CD14-positive monocyte (primary cell): ENCODE measurements at regions not wholly inside any gene's neighbourhood (a gene's known extent, or its start where the extent isn't known, plus 50 kb on each side); places are given as distances from the start of the nearest gene placed in this dataset.
"Not testable (repeated sequence)": the region's sequence is repeated elsewhere in the genome, so short reads cannot be mapped to it uniquely, and the experiment has no call there.

ENCODE experiments used
- DNase-seq, 3 donors: peaks; one replicate each; pipeline ENCODE4 v3.0.0-alpha.2; 2011 to 2022
- H2AFZ ChIP-seq: 2 replicates; pipeline ENCODE4 v1.6.0; 2012; ENCODE audit warnings: mild to moderate bottlenecking, low read depth, low read length, inconsistent platforms; ENCODE audit not compliant: insufficient read depth, poor library complexity, severe bottlenecking
- H3K27ac ChIP-seq, 2 donors: 1 replicate in 1 of 2; 2 replicates in 1 of 2; pipeline ENCODE4 v1.5.1; 2012 to 2013; ENCODE audit warnings: low read length in 2 of 2, control low read depth in 1 of 2, inconsistent platforms in 1 of 2, low read depth in 1 of 2, mild to moderate bottlenecking in 1 of 2
- H3K27me3 ChIP-seq, 2 donors: one replicate each; pipeline versions ENCODE4 v1.6.0 to v1.6.1; 2011 to 2013; ENCODE audit warnings: low read length in 2 of 2; ENCODE audit not compliant: control insufficient read depth in 2 of 2, insufficient read depth in 2 of 2
- H3K36me3 ChIP-seq, 2 donors: replicated peaks in 1 of 2; 1 replicate in 1 of 2; 2 replicates in 1 of 2; pipeline versions ENCODE4 v1.5.1 to v1.6.1; 2012 to 2013; ENCODE audit warnings: low read length in 2 of 2, control low read depth in 1 of 2, inconsistent platforms in 1 of 2, mild to moderate bottlenecking in 1 of 2; ENCODE audit not compliant: insufficient read depth in 2 of 2, control insufficient read depth in 1 of 2
- H3K4me1 ChIP-seq, 2 donors: 1 replicate in 1 of 2; 2 replicates in 1 of 2; pipeline versions ENCODE4 v1.5.1 to v1.6.1; 2012 to 2013; ENCODE audit warnings: low read length in 2 of 2, control low read depth in 1 of 2, inconsistent platforms in 1 of 2, mild to moderate bottlenecking in 1 of 2, moderate library complexity in 1 of 2; ENCODE audit not compliant: insufficient read depth in 2 of 2, control insufficient read depth in 1 of 2
- H3K4me2 ChIP-seq: replicated peaks from 2 replicates; pipeline ENCODE3; 2012; ENCODE audit warnings: low read length, moderate library complexity, mild to moderate bottlenecking; ENCODE audit not compliant: poor library complexity, severe bottlenecking; ENCODE audit errors: extremely low read depth
- H3K4me3 ChIP-seq, 3 experiments: fragments of 200-600 bp in 1 of 3; sonication (generic) in 1 of 3; replicated peaks in 1 of 3; 1 replicate in 2 of 3; 2 replicates in 1 of 3; pipeline ENCODE4 v1.5.1; 2011 to 2013; ENCODE audit warnings: low read length in 3 of 3, mild to moderate bottlenecking in 3 of 3, control low read depth in 2 of 3, low read depth in 2 of 3, inconsistent platforms in 1 of 3, moderate library complexity in 1 of 3
- H3K79me2 ChIP-seq: 2 replicates; pipeline ENCODE4 v1.6.0; 2012; ENCODE audit warnings: mild to moderate bottlenecking, control low read depth, inconsistent platforms, low read length, moderate library complexity; ENCODE audit not compliant: insufficient read depth
- H3K9ac ChIP-seq: 2 replicates; pipeline ENCODE4 v1.6.0; 2017; ENCODE audit warnings: low read length, mild to moderate bottlenecking; ENCODE audit not compliant: insufficient read depth, poor library complexity, severe bottlenecking
- H3K9me3 ChIP-seq, 2 donors: replicated peaks in 1 of 2; 1 replicate in 1 of 2; 2 replicates in 1 of 2; pipeline versions ENCODE4 v1.5.1 to v1.6.1; 2012 to 2013; ENCODE audit warnings: low read length in 2 of 2, control low read depth in 1 of 2; ENCODE audit not compliant: control insufficient read depth in 1 of 2, insufficient read depth in 1 of 2
- H4K20me1 ChIP-seq: 2 replicates; pipeline ENCODE4 v1.6.0; 2012; ENCODE audit warnings: mild to moderate bottlenecking, low read length, control low read depth, moderate library complexity; ENCODE audit not compliant: insufficient read depth
- H3K27ac Mint-ChIP-seq, 7 donors: one replicate each; pipeline ENCODE4 v1.8.0; 2020; ENCODE audit warnings: mild to moderate bottlenecking in 7 of 7, mixed read lengths in 7 of 7, moderate library complexity in 6 of 7, inconsistent platforms in 2 of 7
- H3K27me3 Mint-ChIP-seq, 3 donors: one replicate each; pipeline ENCODE4 v1.8.0; 2021 to 2022; ENCODE audit warnings: low read depth in 3 of 3, mild to moderate bottlenecking in 3 of 3, mixed read lengths in 3 of 3, moderate library complexity in 3 of 3, inconsistent platforms in 1 of 3
- H3K36me3 Mint-ChIP-seq, 2 donors: one replicate each; pipeline ENCODE4 v1.8.0; 2020; ENCODE audit warnings: mixed read lengths in 2 of 2, inconsistent platforms in 1 of 2, mild to moderate bottlenecking in 1 of 2
- H3K4me1 Mint-ChIP-seq: one replicate; pipeline ENCODE4 v1.8.0; 2020; ENCODE audit warnings: mild to moderate bottlenecking, mixed read lengths
- H3K4me3 Mint-ChIP-seq, 2 donors: one replicate each; pipeline ENCODE4 v1.8.0; 2020; ENCODE audit warnings: mild to moderate bottlenecking in 2 of 2, mixed read lengths in 2 of 2, moderate library complexity in 1 of 2
- H3K9me3 Mint-ChIP-seq, 7 donors: one replicate each; pipeline ENCODE4 v1.8.0; 2020 to 2022; ENCODE audit warnings: mixed read lengths in 7 of 7, mild to moderate bottlenecking in 6 of 7, moderate library complexity in 6 of 7, inconsistent platforms in 2 of 7
- WGBS: methylation state at CpG from one replicate; pipeline ENCODE4 v1.1.5; 2013; ENCODE audit warnings: missing lambda C conversion rate; ENCODE audit not compliant: insufficient coverage; 5-methylcytosine and 5-hydroxymethylcytosine counted together
- intact Hi-C, 2 donors: fragments of 100-400 bp; cut with micrococcal nuclease; formaldehyde crosslinking; loops; one replicate each; pipeline versions ENCODE4 v1.15.0 to v1.15.1; 2023
- TF ChIP-seq, protein P1 (sequence below): fragments of 200-600 bp; IDR thresholded peaks from one replicate; pipeline ENCODE4 v1.8.0; 2022; ENCODE audit warnings: antibody characterized with exemption, mild to moderate bottlenecking

GRCh38 chr2:37746883-37747282 is 75.4 kb upstream of the CDC42EP3 start:
- Mint-ChIP-seq H3K27ac (no peak overlapping the region), H3K4me3 (no peak overlapping the region), H3K36me3 (no peaks in the 10 kb centered on the region), H3K4me1 (peaks cover 26% of the 10 kb centered on the region), H3K27me3 (peaks cover 0 to 2% (median 0%) of the 10 kb centered on the region in 3 donors), H3K9me3 (peaks cover 0 to 2% (median 1%) of the 10 kb centered on the region in 7 donors)
- peaks cover 5 to 9% of the 10 kb centered on the region in 2 donors for H3K4me1 ChIP-seq
- H3K9me3 ChIP-seq, result no peaks in the 10 kb centered on the region
- intact Hi-C loops, result no loop called here
- no peaks in the 10 kb centered on the region for H3K36me3 ChIP-seq
- no peaks in the 10 kb centered on the region for H3K79me2 ChIP-seq
- no peak overlapping the region for H3K9ac ChIP-seq
- no peak overlapping the region for H2AFZ ChIP-seq
- no peaks in the 10 kb centered on the region for H3K27me3 ChIP-seq
- TF ChIP-seq, protein P1, sequence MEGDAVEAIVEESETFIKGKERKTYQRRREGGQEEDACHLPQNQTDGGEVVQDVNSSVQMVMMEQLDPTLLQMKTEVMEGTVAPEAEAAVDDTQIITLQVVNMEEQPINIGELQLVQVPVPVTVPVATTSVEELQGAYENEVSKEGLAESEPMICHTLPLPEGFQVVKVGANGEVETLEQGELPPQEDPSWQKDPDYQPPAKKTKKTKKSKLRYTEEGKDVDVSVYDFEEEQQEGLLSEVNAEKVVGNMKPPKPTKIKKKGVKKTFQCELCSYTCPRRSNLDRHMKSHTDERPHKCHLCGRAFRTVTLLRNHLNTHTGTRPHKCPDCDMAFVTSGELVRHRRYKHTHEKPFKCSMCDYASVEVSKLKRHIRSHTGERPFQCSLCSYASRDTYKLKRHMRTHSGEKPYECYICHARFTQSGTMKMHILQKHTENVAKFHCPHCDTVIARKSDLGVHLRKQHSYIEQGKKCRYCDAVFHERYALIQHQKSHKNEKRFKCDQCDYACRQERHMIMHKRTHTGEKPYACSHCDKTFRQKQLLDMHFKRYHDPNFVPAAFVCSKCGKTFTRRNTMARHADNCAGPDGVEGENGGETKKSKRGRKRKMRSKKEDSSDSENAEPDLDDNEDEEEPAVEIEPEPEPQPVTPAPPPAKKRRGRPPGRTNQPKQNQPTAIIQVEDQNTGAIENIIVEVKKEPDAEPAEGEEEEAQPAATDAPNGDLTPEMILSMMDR, result no peak
- no peak overlapping the region for H3K4me3 ChIP-seq
- H3K27ac ChIP-seq, result no peak overlapping the region
- H3K4me2 ChIP-seq, result no peak overlapping the region
- no CpG with 5 or more reads among the region's 3 CpGs for WGBS
- no peaks in the 10 kb centered on the region for H4K20me1 ChIP-seq
- DNase-seq, result no peak

GRCh38 chr2:37748541-37748940 is 77.1 kb upstream of the CDC42EP3 start:
- Histone ChIP-seq H3K27me3 (no peaks in the 10 kb centered on the region), H3K27ac (no peak overlapping the region), H3K79me2 (no peaks in the 10 kb centered on the region), H3K9me3 (no peaks in the 10 kb centered on the region), H3K4me2 (no peak overlapping the region), H3K36me3 (no peaks in the 10 kb centered on the region), H2AFZ (no peak overlapping the region), H3K4me3 (no peak overlapping the region), H4K20me1 (no peaks in the 10 kb centered on the region), H3K9ac (no peak overlapping the region), H3K4me1 (peaks cover 5 to 9% of the 10 kb centered on the region in 2 donors)
- no peak overlapping the region for H3K4me3 Mint-ChIP-seq
- WGBS, result 100% methylated on average over 2 of the region's 4 CpGs
- no peaks in the 10 kb centered on the region for H3K27me3 Mint-ChIP-seq
- peaks cover 0 to 4% (median 0%) of the 10 kb centered on the region in 7 donors for H3K9me3 Mint-ChIP-seq
- H3K4me1 Mint-ChIP-seq, result peaks cover 28% of the 10 kb centered on the region
- intact Hi-C loops, result no loop called here
- H3K36me3 Mint-ChIP-seq, result no peaks in the 10 kb centered on the region
- TF ChIP-seq, protein P1, result no peak
- no peak for DNase-seq
- no peak overlapping the region for H3K27ac Mint-ChIP-seq

DNA sequence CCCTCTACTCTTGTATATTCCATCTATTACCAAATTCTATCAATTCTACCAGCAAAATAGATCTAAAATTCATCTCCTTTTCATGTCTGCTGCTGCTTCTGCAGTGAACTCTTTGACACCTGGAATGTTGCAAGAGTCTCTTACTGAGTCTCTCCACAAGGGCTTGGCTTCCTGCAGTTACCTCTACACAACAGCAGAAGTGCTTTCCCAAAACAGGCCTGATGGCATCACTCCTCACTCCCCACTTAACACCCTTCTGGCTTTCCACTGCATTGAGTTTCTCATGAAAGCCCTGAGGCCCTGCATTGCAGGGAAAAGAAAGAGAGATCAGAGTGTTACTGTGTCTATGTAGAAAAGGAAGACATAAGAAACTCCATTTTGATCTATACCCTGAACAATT is 78.8 kb upstream of the CDC42EP3 start:
- H3K4me3 Mint-ChIP-seq, H3K4me2 ChIP-seq, H3K36me3 ChIP-seq, H3K4me1 ChIP-seq, H3K9me3 ChIP-seq, H3K27ac Mint-ChIP-seq, H3K9me3 Mint-ChIP-seq, H3K27ac ChIP-seq, H3K27me3 Mint-ChIP-seq, DNase-seq, H2AFZ ChIP-seq, intact Hi-C loops, H3K9ac ChIP-seq, H3K36me3 Mint-ChIP-seq, H3K79me2 ChIP-seq, H3K27me3 ChIP-seq, H3K4me3 ChIP-seq, H4K20me1 ChIP-seq: not testable (repeated sequence)
- H3K4me1 Mint-ChIP-seq, result peaks cover 28% of the 10 kb centered on the region
